ENCODE measurements at regions not wholly inside any gene's neighbourhood (a gene's known extent, or its start where the extent isn't known, plus 50 kb on each side); places are given as distances from the start of the nearest gene placed in this dataset.

GRCh38 chr1:69269491-69269890 lies 298.2 kb upstream of the LRRC7 start:
- no peak for DNase-seq

- no peak for DNase-seq
These were observed 296.1 kb upstream of the LRRC7 start for GRCh38 chr1:69271587-69272125.

GRCh38 chr1:69272684-69273083 lies 295.0 kb upstream of the LRRC7 start:
- DNase-seq: no peak

- DNase-seq: no peak
These were observed 288.8 kb upstream of the LRRC7 start for GRCh38 chr1:69278923-69279322.

- no peak for DNase-seq
These were observed 284.2 kb upstream of the LRRC7 start for GRCh38 chr1:69283516-69283915.

GRCh38 chr1:69284508-69284907 lies 283.2 kb upstream of the LRRC7 start:
- no peak for DNase-seq

GRCh38 chr1:69288416-69288815 lies 279.3 kb upstream of the LRRC7 start:
- DNase-seq: no peak

- no peak for DNase-seq
These were observed 277.4 kb upstream of the LRRC7 start for GRCh38 chr1:69290291-69290690.

- DNase-seq: no peak
These were observed 276.2 kb upstream of the LRRC7 start for GRCh38 chr1:69291541-69291940.

GRCh38 chr1:69292833-69293232 lies 274.9 kb upstream of the LRRC7 start:
- DNase-seq: no peak

- no peak for DNase-seq
These were observed 273.6 kb upstream of the LRRC7 start for GRCh38 chr1:69294171-69294570.

GRCh38 chr1:69295265-69295664 lies 272.5 kb upstream of the LRRC7 start:
- DNase-seq: no peak

GRCh38 chr1:69305621-69306020 lies 262.1 kb upstream of the LRRC7 start:
- DNase-seq: no peak

- no peak for DNase-seq
These were observed 255.5 kb upstream of the LRRC7 start for GRCh38 chr1:69312055-69312732.

- no peak for DNase-seq
These were observed 254.6 kb upstream of the LRRC7 start for GRCh38 chr1:69313118-69313517.

- no peak for DNase-seq
These were observed 252.3 kb upstream of the LRRC7 start for GRCh38 chr1:69315416-69315815.

GRCh38 chr1:69315823-69316222 lies 251.9 kb upstream of the LRRC7 start:
- DNase-seq: no peak

GRCh38 chr1:69319287-69319686 lies 248.4 kb upstream of the LRRC7 start:
- DNase-seq: no peak

- DNase-seq: no peak
These were observed 246.9 kb upstream of the LRRC7 start for GRCh38 chr1:69320757-69321211.

GRCh38 chr1:69321311-69321710 lies 246.4 kb upstream of the LRRC7 start:
- no peak for DNase-seq

GRCh38 chr1:69328186-69328585 lies 239.5 kb upstream of the LRRC7 start:
- DNase-seq: no peak

GRCh38 chr1:69363236-69363635 lies 204.5 kb upstream of the LRRC7 start:
- DNase-seq: no peak

- DNase-seq: no peak
These were observed 194.2 kb upstream of the LRRC7 start for GRCh38 chr1:69373520-69373919.

- no peak for DNase-seq
These were observed 191.3 kb upstream of the LRRC7 start for GRCh38 chr1:69376408-69376807.

- DNase-seq: no peak
These were observed 190.2 kb upstream of the LRRC7 start for GRCh38 chr1:69377507-69377906.

Data from NCI-H1694 treated with DMSO at 0.1 percent for 48 hours (cell line).